ENCODE measurements at regions not wholly inside any gene's neighbourhood (a gene's known extent, or its start where the extent isn't known, plus 50 kb on each side); places are given as distances from the start of the nearest gene placed in this dataset.

- no peaks in the 10 kb centered on the region for H3K9me3 ChIP-seq (replicated peaks in 1 of 3)
- no peaks in the 10 kb centered on the region for H3K36me3 ChIP-seq (replicated peaks in 1 of 2)
- H3K4me1 ChIP-seq (replicated peaks in 1 of 2), result no peaks in the 10 kb centered on the region
- no peak for DNase-seq
- no peak overlapping the region for H3K27ac ChIP-seq
- intact Hi-C loops (cut with DNase I), result no loop called here
- no peak overlapping the region for H3K4me3 ChIP-seq
- TF ChIP-seq CTCF (IDR thresholded peaks at IDR 0.05) (no peak), POLR2A (IDR thresholded peaks at IDR 0.05) (no peak)
- no peaks in the 10 kb centered on the region for H3K27me3 ChIP-seq
Observed at GRCh38 chr4:84341559-84341958, 157.5 kb downstream of the NKX6-1 start.

DNA sequence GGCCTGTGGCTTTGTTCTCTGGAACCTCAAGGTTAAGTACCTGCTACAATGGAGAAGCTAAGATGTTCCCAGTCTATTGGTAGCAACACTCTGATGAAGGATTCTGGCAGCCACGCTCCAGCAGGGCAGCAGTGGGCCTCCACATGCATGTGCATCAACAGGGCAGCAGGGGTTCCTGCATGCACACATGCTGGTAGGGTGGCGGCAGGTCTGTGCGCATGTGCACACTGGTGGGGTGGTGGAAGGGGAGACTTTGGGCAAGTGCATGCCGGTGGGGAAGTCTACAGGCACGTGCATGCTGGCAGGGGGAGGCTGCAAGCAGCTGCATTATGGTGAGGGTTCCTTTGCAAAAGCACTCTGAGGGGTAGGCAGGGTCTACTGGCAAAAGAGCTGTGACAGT, 160.7 kb downstream of the NKX6-1 start:
- Histone ChIP-seq H3K36me3 (replicated peaks in 1 of 2) (no peaks in the 10 kb centered on the region), H3K27me3 (no peaks in the 10 kb centered on the region), H3K4me1 (replicated peaks in 1 of 2) (no peaks in the 10 kb centered on the region), H3K27ac (no peak overlapping the region), H3K9me3 (replicated peaks in 1 of 3) (no peaks in the 10 kb centered on the region), H3K4me3 (no peak overlapping the region)
- WGBS, 4 donors, result 83 to 92% (median 85%) methylated on average over 4 to 5 of the region's 5 CpGs
- TF ChIP-seq CTCF (IDR thresholded peaks at IDR 0.05), result no peak
- no peak for TF ChIP-seq POLR2A (IDR thresholded peaks at IDR 0.05)
- intact Hi-C loops (cut with DNase I), result no loop called here
- no peak for DNase-seq

GRCh38 chr4:84336964-84337705, 162.0 kb downstream of the NKX6-1 start:
- WGBS, 4 donors, result 70 to 76% (median 73%) methylated on average over 3 of the region's 3 CpGs
- H3K4me3 ChIP-seq, result no peak overlapping the region

GRCh38 chr4:84327526-84327925, 171.6 kb downstream of the NKX6-1 start:
- Histone ChIP-seq H3K27me3 (no peaks in the 10 kb centered on the region), H3K4me3 (no peak overlapping the region), H3K4me1 (replicated peaks in 1 of 2) (no peaks in the 10 kb centered on the region), H3K36me3 (replicated peaks in 1 of 2) (no peaks in the 10 kb centered on the region), H3K27ac (no peak overlapping the region), H3K9me3 (replicated peaks in 1 of 3) (no peaks in the 10 kb centered on the region)
- TF ChIP-seq POLR2A (IDR thresholded peaks at IDR 0.05), result no peak
- no peak for TF ChIP-seq CTCF (IDR thresholded peaks at IDR 0.05)
- no peak for DNase-seq
- intact Hi-C loops (cut with DNase I), result no loop called here

More at GRCh38 chr4:84336964-84337705, 162.0 kb downstream of the NKX6-1 start:
- Histone ChIP-seq H3K9me3 (replicated peaks in 1 of 3) (no peaks in the 10 kb centered on the region), H3K27me3 (no peaks in the 10 kb centered on the region), H3K27ac (no peak overlapping the region), H3K36me3 (replicated peaks in 1 of 2) (no peaks in the 10 kb centered on the region), H3K4me1 (replicated peaks in 1 of 2) (no peaks in the 10 kb centered on the region)
- intact Hi-C loops (cut with DNase I), result no loop called here
- TF ChIP-seq POLR2A (IDR thresholded peaks at IDR 0.05), result no peak
- TF ChIP-seq CTCF (IDR thresholded peaks at IDR 0.05), result no peak
- DNase-seq, result no peak
